Raji (cell line): ENCODE measurements at regions not wholly inside any gene's neighbourhood (a gene's known extent, or its start where the extent isn't known, plus 50 kb on each side); places are given as distances from the start of the nearest gene placed in this dataset.
A peak's percentile ranks its signal among the peaks of the same experiment; 100 is the strongest.

Source experiments
- POLR2A ChIP-seq: IDR thresholded peaks from 2 replicates; pipeline ENCODE4 v1.6.1; 2011; ENCODE audit warnings: low read depth, low read length, control low read depth; ENCODE audit not compliant: insufficient read depth

- TF ChIP-seq POLR2A, result peak; percentile 57
Observed at GRCh38 chr1:235004840-235005391, 123.7 kb downstream of the TOMM20 start.

GRCh38 chr1:235004276-235004675 lies 124.4 kb downstream of the TOMM20 start:
- TF ChIP-seq POLR2A, result no peak

DNA sequence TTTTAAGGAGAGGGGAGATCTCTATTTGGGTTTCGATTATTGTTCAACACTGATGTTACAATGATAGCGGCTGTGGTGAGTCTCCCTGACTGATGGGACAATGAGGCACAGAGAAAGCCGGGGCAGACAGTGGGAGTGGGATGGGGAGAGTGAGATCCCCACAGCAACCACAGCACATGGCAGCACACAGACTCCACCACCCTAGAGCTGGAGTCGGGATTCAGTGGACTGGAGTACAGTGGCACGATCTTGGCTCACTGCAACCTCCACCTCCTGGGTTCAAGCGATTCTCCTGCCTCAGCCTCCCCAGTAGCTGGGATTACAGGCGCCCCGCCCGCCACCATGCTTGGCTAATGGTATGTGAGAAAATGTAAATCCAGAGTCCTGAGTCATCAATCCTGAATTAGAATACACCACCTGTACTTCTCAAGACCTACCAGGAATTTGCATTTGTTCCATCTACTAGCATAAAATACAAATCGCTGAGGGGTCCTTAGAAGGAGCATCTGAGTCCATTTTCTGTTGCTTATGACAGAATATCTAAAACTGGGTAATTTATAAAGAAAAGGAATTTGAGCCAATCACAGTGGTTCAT lies 125.8 kb downstream of the TOMM20 start:
- no peak for TF ChIP-seq POLR2A

DNA sequence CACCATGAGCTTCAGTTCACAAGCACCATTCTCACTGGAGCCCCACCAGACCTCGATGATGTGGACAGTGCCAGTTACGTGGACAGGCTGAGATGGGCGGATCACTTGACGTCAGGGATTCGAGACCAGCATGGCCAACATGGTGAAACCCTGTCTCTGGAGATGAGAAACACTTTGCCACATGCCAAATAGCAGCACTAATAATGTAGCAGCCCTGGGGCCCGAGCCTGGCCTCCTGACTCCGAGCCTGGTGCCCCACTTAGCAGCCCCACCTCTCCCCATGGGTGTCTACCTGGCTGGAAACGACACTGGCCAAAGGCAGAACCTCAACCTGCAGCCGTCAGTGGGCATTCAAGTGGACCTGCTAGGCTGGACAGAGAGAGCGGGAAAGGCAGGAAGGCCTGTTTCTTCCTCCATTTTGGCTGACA lies 129.1 kb downstream of the TOMM20 start:
- TF ChIP-seq POLR2A, result no peak

GRCh38 chr1:234997896-234998741 lies 130.5 kb downstream of the TOMM20 start:
- TF ChIP-seq POLR2A, result no peak

- no peak for TF ChIP-seq POLR2A
Observed at GRCh38 chr1:234997201-234997895, 131.3 kb downstream of the TOMM20 start.

GRCh38 chr1:234996245-234996757 lies 132.3 kb downstream of the TOMM20 start:
- no peak for TF ChIP-seq POLR2A

GRCh38 chr1:234994436-234995295 lies 134.0 kb downstream of the TOMM20 start:
- TF ChIP-seq POLR2A, result no peak

- TF ChIP-seq POLR2A, result no peak
Observed at GRCh38 chr1:234992065-234992464, 136.6 kb downstream of the TOMM20 start.

DNA sequence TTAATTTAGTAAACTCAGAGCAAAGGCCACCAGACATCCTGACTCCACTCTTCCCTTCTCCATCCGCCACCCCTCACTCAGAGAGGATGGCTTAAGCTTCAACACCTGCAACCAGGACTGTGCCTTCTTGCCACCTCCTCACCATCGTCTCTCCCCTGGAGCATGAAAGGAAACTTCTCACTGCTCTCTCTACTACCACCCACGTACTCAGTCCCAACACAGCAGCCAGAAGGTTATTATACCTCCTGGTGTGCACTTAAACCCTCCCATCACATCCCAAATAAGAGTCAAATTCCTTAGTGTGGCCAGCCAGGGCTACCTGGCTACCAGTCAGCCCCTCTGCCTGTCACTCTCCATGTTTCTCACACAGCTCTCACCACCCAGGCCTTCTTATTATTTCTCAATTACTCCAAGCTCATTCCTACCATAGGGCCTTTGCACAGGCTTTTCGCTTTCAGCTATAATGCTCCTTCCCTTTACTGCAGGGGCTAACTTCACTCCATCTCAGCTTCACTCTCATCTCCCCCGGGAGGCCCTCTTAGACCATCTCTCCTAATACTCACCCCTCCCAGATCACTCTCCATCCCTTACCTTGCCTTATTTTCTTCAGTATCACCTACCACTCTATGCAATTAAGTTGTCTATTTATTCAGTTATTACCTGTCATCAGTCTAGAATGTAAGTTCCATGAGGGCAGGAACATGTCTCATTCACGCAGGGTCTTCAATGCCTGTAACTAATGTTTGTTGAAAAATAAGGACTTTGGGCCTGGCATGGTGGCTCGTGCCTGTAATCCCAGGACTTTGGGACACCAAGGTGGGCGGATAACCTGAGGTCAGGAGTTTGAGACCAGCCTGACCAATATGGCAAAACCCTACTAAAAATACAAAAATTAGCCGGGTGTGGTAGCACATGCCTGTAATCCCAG lies 137.5 kb downstream of the TOMM20 start:
- no peak for TF ChIP-seq POLR2A

DNA sequence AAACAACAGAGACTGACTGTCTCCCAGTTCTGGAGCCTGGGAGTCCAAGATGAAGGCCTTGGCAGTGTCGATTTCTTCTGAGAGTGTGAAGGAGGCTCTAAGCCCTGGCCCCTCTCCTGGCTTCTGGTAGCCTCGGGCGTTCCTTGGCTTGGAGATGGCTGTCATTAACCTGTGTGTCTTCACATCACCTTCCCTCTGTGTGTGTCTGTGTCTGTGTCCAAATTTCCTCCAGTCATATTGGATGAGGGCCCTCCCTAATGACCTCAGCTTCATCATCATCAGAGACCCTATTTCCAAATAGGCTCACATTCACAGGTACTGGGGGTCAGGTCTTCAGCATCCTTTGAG lies 138.3 kb downstream of the TOMM20 start:
- TF ChIP-seq POLR2A, result no peak

- no peak for TF ChIP-seq POLR2A
Observed at GRCh38 chr1:234989479-234990327, 138.9 kb downstream of the TOMM20 start.

DNA sequence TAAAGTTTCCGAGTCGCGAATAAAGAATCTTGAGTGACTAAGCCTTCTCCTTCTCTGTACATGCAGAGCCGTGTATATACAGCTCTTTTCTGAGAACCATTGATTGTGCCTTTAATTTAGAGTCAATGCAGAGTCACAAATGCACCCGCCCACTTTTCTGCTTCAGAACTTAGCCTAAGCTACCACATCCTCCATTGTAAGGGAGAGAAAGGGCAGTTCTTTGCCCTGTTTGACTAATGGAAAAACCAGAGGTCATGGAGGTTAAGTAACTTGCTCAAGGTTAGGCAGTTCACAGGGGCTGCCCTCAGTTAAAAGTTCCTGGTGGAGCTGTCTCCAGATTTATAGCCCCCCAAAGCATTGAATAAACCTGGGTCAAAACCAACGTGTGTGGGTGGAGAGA lies 139.6 kb downstream of the TOMM20 start:
- no peak for TF ChIP-seq POLR2A

GRCh38 chr1:234988536-234988935 lies 140.1 kb downstream of the TOMM20 start:
- no peak for TF ChIP-seq POLR2A
